Activated T-helper 1 cell treated with Interleukin-2 at 50 U/mL for 16 hours (primary cell): ENCODE measurements at regions not wholly inside any gene's neighbourhood (a gene's known extent, or its start where the extent isn't known, plus 50 kb on each side); places are given as distances from the start of the nearest gene placed in this dataset.

ENCODE experiments used
- DNase-seq: peaks from one replicate; pipeline ENCODE4 v3.0.0-alpha.2; 2020; ENCODE audit warnings: low read depth

DNA sequence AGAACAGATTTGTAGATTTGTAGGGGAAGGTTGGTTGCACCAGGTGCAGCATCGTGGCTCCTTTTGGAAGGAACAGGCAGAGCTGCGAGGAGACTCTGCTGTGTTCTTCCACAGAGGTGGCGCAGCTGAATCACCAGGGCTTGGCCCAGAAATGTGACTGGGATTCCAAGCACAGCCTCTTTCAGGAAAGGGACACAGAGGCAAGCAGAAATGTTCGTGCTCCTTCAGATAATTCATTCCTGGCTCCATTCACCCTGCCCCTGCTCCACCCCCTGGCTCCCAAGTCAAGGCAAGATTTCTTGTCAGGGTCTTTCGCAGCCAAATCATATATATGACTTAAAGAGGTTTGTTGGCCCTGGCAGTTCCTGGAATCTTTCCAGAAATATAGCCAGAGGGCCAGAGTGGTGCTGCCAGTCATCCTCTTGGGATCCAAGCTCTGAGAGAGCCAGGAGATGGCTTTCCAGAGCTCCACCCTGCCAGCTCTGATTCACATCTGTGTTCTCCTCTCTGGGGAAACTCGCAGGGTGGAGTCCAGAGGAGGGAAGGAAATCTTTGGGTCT is 203.9 kb upstream of the TANK start:
- no peak for DNase-seq

DNA sequence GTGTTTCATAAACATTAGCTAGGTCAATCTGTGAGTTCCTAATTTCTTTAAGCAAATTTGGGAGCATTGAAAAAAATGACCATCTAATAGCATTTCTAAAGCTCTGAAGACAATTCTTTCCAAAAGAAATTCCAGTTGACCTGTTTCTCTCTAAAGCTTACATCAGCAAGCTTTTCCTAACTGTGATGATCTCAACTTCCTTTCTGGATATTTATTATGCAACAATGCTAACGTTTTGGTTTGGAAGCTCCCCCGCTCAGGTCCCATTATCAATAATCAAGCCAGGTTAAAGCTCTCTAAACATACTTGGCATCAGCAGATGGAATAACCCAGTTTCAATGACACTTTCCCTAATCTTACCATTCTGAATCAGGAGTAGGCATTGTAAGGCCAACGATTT is 196.3 kb upstream of the TANK start:
- DNase-seq, result no peak

DNA sequence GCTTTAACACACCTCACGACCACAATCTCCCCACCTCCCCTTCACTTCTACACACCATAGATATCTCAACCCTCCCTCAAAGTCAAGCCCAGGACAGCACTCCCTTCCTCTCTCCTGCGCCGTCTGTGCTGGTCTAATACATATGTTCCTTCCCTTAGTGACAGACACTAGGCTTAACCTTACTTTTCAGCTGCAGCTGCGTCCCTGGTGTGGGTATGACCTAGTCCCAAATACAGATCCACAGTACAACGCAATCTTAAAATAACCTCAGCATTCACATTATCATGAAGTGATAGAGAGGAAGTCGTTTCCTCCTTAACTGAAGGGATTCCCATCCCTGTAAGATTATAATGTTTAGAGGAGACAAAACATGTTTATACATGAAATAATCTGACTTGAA is 192.7 kb upstream of the TANK start:
- no peak for DNase-seq

DNA sequence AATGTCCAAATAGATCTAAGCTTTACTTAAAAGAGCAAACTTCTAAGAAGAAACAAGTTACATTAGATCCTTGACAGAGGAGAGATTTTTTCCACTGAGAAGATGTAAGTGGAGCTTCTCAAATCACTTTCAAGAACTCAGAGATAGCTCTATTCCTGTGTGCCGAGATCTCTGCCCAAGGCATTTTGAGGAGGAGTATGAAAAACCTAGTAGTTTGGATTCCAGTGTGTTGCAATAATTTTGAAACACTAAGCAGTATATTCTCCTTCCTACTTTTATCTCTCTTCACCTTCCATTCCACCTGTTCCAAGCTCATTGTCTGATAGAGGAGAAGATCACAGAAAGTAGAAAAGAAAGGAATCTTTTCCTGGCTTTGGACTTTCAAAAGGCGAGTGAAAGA is 192.0 kb upstream of the TANK start:
- DNase-seq, result no peak

DNA sequence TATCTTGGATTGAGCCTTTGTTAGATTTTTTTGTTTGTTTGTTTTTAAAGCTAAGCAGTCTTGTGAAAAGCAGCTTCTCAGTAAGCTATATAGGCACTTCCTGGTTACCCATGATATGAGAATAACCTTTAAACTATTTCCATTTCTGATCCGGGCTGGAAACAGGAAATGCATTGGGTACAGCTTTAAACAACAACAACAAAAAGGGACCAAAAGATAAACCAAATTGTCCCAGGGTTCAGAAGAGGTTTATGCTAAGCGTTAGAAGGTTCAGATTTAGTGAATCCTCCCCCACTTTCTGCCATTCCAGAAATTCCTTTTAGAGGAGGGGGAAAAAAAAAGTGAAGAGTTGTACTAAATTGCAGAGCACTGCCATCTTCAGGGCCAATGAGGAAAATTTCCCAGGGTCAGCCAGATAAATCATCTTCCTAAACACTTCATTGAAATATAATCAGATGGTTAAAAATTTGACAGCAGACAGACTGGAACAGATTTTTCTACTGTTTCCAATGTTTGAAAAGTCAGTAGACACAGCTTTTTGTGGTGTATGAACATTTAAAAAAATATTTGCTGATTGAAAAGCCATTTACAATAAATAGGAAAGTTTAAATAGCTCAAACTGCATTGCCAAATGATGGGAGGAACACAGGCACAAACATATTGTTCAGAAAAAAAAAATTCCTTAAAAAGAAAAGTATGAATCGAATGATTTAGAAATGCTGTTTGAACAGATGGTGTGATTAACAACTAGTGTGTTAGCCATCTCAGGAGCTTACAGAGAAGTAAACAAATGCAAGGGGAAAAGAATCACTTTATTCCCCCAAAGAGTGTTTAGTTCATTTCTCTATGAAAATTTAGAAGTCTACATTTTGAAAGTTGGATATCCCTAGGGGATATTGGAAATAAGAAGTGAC is 189.9 kb upstream of the TANK start:
- no peak for DNase-seq

DNA sequence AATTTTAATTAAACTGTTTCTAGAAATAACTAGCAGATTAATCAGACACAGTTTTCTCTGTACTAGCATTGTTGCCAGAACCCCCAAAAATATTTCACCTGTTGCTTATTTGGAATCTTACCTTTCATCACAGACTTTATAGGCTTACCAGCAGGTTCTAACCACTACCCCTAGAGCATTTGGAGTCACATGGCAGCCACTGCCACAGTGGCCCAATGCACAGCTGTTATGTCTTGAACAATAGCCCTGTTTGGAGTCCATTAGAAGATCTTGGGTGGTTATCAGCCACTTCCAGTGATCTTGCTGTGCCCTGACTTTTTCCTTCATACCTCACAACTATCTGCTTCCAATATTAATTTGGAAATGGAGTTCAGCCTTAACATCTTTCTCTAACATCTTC is 186.2 kb upstream of the TANK start:
- no peak for DNase-seq

DNA sequence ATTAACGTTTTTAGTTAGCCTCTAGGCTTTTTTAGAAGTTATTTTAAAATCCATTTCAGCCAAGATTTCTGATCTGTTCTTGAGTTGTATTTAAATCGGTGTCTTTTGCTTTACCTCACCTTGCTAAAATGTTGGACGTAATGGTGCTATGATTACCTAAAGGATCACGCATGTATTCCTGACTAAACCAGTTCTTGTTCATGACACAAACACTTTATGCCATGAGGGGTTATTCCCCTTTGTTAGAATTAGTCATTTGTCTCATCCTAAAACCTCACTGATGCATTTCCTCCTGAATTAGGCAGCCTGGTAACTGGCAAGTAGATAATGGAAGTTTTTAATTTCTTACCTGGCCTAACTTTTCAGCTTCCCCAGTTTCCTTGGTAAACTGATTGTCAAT is 185.4 kb upstream of the TANK start:
- DNase-seq, result no peak

DNA sequence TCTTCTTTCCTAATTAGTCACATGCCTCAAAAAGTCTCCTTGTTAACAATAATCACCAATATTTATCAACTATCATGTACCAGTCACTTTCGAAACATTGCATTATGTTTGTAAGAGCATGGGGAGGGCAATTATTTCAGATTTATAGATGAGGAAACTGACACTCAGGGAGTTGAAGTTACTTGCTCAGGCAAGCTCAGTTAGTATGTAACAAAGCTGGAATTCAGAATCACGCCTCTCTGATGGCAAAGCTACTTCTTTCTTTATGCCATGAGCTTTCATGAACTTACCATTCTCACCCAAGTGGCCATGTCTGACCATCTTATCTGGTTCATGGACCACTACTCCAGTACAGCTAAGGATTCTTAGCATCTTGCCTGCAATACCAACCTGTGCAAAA is 183.4 kb upstream of the TANK start:
- no peak for DNase-seq

DNA sequence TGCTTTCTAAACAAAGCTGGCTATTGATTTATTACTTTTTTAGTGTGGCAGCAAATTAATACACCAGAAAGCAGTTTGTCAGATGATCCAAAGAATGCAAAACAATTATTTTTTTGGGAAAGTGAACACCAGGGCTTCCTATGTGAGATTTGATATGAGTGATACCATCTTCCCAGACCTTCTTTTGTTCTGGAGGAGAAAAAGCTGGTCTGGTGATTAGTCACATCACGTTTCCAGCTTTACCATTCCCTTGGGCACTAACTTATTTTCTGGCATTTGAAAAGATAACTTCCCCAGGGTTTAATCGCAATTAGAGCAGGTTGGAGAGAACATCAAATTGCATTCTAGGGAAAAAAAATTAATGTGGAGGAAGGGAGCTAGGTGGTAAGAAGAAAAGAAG is 182.9 kb upstream of the TANK start:
- no peak for DNase-seq

DNA sequence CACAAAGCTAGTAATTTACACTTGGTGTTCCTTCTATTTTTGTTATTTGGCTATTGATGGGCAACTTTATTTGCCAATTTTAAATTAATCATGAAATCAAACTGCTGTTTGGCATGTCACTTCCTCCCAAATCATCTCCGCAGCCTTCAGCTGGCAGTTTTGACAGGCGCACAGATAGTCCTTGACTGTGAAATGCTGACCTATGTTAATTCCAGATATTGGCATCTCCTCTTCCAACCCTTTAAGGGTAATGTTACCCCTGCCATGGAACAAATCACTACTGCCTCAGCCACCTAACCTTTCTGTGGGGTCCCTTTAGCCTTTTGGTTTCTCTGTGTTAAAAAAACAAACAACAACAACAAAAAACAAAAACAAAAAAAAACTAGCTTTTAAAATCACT is 182.4 kb upstream of the TANK start:
- no peak for DNase-seq

DNA sequence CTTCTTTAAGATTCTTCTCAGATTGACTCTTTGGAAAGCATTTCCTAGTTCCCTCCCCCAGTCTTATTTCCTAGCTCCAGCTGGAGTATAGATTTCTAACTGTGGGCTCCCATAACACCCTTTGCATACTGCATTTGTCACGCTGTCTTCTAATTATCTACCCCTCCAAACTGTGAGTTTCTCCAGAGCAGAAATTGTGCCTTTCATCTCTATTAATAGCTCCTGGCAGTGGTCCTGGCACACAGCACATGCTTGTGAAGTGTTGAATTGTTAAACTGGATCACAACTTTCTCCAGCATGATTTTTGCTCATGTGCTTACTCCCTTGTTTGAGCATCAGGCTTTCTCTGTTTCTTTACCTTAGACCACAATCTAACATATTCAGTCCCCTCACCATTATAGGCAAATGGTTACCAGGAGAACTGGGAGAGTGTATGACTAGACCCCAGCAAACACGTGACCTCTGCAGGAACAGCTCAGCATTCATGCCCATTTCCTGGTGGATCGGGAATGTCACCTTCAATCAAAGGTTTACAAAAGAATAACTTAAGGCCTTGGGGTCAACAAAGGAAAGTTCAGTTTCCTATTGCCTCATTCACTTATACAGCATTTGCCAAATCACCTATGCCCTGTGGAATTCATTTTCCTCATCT is 175.7 kb upstream of the TANK start:
- DNase-seq, result no peak

DNA sequence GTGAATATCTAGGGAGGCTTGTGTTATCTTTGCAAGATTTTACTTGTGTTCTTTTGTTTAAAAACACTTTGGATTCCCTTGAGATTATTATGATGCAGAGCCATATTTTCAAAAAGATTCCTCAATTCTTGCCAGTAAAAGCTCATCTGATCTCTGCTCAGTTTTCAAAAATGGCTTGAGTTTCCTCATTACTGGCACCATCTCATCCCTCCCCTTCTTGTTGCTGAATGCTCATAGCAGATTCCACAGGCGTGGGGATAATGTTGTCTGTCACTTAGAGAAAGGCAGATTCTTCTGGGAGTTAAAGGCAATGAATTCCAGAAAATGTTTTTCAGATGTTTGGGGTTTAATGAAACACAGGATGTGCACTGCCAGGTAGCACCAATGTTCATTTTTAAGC is 170.4 kb upstream of the TANK start:
- DNase-seq, result no peak

DNA sequence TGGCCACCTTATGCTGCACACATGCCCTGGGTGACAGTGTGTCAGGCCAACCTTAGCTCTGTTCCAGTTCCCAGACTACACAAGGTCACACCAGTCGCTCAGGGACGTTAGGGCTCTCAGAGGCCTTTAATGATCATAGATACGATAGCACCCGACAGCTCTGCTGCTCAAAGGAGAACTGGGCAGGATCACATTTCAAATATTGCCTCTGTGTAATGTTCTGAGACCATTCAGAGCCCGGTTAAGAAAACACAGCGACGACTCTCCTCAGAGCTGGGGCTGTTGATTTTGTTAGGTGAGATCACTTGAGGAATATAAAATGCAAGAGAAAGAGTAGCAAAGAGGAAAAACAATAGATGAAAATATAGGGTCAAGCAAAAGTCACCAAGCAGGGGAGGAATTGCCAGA is 166.6 kb upstream of the TANK start:
- DNase-seq, result no peak

DNA sequence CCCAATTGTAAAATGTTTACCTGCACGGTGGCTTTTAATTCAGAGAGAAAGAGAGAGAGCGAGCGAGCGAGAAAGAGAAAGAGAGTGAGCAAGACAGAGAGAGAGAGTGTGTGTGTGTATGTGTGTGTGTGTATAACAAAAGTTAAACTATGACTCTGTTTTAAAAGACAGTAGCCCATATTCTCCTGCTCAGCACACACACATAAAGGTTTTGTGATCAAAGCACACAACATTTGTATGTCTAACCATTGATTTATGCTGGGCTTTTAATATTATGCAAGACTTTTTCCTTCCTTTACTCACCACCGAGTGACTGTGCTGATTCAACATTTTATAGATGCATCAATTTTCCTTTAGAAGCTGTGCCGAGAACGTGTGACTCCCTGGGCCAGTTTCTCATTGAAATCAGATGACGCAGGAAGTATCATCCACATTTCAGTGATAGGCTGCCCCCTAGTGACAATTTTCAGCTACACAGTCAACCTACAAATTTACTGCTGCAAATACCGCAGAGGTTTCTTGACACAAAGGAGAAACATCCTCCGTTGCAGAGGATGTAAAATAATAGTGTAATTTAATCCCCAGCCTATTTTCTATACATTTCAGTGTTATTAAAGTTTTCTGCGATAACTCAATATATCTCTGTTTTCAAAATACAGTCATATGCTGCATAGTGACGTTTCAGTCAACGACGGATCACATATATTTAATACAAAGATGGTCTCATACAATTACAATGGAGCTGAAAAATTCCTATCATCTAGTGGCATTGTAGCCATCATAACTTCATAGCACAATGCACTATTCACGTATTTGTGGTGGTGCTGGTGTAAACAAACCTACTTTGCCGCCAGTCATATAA is 165.9 kb upstream of the TANK start:
- peak; percentile 20 for DNase-seq

DNA sequence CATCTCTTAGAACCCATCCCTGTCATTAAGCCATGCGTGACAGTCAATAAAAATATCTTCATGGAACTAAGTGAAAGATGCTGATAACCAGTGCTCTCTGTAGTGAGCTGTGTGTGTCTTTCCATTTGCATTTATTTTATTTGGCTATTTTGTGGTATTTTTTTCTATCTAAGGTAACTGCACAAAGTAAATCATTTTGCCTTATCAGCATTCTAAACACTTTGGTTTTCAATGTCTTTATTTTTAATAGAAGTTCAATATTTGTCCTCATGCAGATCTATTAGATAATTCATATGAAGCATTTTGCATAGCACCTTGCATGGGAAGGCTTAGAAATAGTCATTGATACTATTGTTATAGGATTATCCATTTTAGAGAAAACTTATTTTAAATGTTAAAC is 163.6 kb upstream of the TANK start:
- DNase-seq, result no peak

DNA sequence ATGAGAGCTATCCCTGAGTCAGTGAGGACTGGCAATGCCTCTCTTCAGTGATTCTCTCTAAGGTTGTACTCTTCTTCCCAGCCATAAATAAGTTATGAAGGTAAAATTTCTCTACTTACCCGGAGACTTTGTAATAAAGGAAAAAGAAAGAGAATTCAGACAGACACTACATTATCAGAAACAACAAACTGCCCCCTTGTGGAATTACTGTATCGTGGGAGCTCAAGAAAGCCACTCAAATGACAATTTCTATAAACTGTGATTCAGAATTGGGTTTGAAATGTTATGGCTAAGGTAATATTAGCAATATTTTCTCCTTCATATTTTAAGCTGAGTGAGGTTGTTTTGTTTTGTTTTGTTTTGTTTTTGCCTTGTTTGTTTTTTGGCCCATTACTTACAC is 155.8 kb upstream of the TANK start:
- no peak for DNase-seq

DNA sequence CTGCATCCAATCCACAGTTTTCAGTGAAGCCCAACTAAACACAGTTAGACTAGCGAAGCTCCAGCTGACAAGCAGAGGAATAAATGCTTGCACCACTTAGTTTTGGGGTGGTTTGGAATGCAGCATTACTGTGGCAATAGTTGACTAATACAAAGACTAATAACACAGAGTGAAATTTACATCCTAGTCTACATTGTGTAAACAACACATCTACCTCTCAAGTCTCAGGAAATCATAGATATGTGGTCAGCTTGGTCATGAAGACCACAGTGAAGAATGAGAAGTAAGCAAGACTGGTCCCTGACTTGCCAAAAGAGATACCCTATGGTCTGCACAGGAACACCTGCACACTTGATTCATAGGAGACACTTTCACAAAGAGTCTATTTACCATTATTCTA is 155.1 kb upstream of the TANK start:
- DNase-seq, result no peak

DNA sequence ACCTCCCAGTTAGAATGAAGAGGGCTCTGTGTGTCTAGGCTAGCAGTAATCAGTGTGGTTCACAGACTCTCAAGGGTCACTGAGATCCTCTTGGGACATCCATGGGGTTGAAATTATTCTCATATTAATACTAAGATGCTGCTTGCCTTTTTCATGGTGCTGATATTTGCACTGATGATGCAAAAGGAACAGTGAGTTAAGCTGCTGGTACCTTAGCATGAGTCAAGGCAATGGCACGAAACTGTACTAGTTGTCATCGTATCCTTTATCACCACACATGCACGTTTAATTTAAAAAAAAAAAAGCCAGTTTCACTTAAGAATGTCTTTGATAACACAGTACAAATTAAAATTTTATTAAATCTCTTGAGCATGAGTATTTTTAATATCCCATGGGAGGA is 151.9 kb upstream of the TANK start:
- DNase-seq, result no peak

DNA sequence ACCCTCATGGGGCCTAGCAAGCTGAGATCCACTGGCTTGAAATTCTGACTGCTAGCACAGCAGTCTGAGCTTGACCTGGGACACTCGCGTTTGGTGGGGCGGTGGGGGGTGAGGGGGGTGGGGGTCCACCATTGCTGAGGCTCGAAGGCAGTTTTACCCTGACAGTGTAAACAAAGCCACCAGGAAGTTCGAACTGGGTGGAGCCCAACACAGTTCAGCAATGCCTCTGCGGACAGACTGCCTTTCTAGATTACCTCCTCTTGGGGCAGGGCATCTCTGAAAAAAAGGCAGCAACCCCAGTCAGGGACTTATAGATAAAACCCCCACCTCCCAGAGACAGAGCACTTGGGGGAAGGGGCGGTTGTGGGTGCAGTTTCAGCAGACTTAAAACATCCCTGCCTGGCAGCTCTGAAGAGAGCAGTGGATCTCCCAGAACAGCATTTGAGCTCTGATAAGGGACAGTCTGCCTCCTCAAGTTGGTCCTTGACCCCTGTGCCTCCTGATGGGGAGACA is 149.7 kb upstream of the TANK start:
- no peak for DNase-seq

DNA sequence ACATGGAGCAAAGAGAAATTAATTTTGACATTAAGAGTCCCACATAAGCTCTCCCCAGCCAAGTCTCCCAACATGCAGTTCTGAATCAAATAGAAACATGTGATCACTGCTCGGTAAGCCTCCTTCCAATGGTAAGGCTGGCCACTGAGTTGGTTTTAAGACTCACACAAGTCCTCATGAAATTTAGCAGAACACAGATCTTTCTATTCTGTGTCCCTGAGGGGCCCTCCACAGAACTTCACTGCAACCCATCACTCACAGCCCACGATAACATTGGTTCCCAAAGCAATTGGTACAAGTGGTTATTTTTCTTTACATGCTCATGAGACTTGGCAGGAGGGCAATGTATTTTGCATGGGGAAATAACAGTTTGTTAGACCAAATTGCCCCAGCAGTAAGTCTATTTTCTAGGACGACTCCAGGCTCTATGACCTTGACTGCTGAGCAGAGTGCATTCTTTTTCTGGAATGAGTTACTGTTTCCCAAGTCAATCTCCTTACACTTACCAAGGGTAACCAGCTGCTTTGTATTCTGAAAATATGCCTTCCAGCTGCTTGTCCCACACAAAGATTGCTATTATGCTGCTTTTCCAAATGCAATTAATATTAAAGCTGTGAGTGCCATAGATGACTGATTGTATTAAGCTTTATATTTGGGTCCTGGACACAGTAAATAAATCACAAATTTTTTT is 142.3 kb upstream of the TANK start:
- no peak for DNase-seq

DNA sequence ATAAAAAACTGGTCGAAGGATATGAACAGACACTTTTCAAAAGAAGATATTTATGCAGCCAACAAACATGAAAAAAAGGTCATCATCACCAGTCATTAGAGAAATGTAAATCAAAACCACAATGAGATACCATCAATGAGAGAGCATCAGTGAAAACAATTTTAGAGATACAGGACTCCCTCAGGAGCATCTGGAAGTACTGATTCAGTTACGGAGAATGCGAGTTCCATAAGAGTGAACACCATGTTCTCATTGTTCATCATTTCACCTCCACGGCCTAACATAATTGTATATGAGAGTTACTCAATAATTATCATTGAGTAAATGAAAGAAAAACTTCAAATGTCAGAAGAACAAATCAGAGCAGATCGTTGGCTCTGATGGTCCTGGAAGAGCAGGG is 140.9 kb upstream of the TANK start:
- no peak for DNase-seq

DNA sequence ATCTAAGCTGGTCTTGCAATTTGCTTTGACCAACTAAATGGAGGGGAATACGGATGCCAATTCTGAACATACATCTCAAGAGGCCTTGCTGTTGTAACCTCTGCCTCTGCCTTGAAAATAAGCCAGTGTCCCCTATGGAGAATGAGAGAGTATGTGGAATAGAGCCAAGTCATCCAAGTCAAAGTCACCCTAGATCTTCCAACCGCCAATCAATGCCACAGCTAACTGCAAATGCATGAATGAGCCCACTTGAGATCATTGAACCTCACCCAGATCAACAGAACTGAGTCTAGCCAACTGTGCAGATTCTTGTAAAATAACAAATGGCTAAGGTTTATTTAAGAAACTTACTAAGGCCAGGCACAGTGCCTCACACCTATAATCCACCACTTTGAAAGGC is 139.8 kb upstream of the TANK start:
- no peak for DNase-seq
